Activated CD8-positive, alpha-beta memory T cell treated with anti-CD3 and anti-CD28 coated beads for 36 hours (primary cell): ENCODE measurements at regions not wholly inside any gene's neighbourhood (a gene's known extent, or its start where the extent isn't known, plus 50 kb on each side); places are given as distances from the start of the nearest gene placed in this dataset.

ENCODE experiments used
- CTCF ChIA-PET: fragments of 350-600 bp; sonication (Branson Sonifier 250); formaldehyde crosslinking; loops from one replicate; lab custom pipeline; 2021; ENCODE audit warnings: antibody characterized with exemption; lab: Charles Lee
- POLR2A ChIA-PET: fragments of 350-600 bp; sonication (Branson Sonifier 250); formaldehyde crosslinking; loops from one replicate; lab custom pipeline; 2021; ENCODE audit warnings: antibody characterized with exemption; lab: Charles Lee

DNA sequence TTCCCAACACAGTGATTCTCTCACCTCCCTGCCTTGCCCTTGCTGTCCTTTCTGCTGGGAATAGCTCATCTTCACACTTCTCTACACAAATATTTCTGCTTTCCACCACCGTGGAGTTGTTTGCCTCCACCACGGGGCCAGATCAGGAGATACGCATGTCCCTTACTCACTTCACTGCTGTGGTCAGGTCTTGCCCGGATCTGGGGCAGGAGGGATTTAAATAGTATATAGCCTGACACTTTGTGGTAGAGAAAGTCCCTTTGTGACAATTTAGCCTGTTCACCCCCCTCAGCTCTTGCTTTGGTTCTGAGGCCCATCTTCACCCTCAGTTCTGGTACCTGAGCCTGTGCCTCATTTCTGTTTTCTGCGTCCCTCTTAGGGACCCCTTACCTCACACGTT is 92.6 kb upstream of the PREP start:
- ChIA-PET POLR2A (interaction anchor here (0.6 kb wide), 1 partner anchor 153 kb away, joined by 4 read pairs; no protein-coding TSS in a partner anchor), CTCF (no interaction called here)

GRCh38 chr6:105494688-105495087 is 91.8 kb upstream of the PREP start:
- CTCF ChIA-PET, result interaction anchor here (0.7 kb wide), 1 partner anchor 84 kb away, joined by 3 read pairs; no protein-coding TSS in a partner anchor
- POLR2A ChIA-PET, result interaction anchor here (0.6 kb wide), 1 partner anchor 154 kb away, joined by 4 read pairs; no protein-coding TSS in a partner anchor

GRCh38 chr6:105493736-105494135 is 90.9 kb upstream of the PREP start:
- POLR2A ChIA-PET, result interaction anchor here (0.6 kb wide), 1 partner anchor 93 kb away, joined by 9 read pairs; no protein-coding TSS in a partner anchor

DNA sequence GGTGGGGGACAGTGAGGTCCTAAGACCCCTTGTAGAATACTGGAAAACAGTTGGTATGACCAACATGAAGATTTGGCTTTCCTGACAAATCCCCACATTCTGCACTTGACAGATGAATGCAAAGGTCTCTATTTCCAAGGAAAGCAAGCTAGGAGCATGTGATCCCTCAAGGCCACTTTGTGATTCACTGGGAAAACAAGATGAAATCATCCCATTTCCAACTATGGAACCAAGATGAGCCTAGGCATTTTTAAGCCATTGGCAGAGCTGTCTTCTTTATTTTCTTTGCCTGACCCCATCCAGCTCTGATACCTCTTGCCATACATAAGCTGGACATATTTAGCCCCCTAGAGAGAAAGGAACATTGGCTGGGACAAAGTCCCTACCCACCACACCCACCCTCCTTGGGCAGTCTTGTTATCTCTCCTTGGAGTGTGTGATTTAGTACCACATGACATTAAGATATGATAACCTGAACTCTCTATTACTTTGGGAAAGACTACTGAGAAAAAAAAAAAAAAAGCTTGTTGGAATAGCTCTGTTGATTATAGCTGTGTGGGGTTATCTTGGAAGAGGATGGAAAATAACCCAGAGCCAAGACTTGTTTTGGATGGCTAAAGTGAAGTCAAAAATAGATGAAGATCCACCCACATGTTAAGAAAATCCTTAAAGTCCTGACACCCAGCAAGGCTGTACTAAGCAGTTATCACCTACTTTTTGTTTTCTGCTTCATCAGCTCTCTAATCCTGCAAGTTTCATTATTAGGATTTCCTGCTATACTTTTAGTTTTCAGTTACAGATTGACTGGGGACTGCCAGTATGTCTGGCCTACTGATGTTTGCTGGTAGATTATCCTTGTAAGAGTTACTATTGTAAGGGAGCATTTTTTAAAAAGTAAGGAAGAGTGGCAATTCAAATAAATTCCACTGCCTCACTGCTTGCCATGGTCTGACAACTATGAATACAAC is 90.1 kb upstream of the PREP start:
- ChIA-PET CTCF (interaction anchor here (0.5 to 0.6 kb wide), 2 partner anchors 83 to 425 kb away, joined by 3 read pairs; no protein-coding TSS in a partner anchor), POLR2A (interaction anchor here (0.6 to 1.2 kb wide), 3 partner anchors 10 to 499 kb away, joined by 3 to 7 read pairs (median 3); partner anchors contain the start of gene PREP)

More at GRCh38 chr6:105493736-105494135, 90.9 kb upstream of the PREP start:
- CTCF ChIA-PET, result no interaction called here

- ChIA-PET POLR2A (no interaction called here), CTCF (no interaction called here)
These were observed 86.3 kb upstream of the PREP start for GRCh38 chr6:105489216-105489530.

DNA sequence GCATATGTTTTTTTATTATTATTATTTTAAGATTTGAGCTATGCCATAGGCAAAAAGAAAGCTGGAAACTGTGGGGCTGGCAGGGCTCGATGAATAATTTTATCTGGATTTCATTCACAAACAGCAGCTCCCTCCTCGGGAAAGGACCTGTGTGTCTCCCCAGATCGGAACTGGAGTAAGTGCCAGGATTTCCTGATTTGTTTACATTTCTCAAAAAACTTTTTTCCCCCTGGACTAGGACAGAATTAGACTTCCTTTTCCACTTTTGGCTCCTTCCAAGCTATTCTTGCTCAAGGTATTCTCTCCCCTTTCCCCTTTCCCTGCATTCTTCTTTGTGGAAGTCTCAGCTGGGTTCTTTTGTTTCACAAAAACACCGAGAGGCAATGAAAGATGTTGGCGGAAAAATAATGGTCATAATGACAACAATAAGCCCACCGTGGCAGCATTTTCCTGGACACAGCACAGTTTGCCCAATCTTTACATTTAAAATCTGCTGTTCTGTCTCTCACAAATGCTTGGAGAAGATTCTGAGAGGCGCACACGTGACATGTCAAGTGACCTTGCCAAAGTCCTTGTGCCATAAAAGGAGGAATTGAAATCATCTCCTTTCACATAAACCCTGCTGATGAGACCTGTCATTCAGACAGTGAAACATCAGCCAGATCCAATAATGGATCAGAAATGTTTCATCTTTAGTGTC is 85.8 kb upstream of the PREP start:
- ChIA-PET POLR2A (no interaction called here), CTCF (no interaction called here)

- ChIA-PET POLR2A (interaction anchor here (0.6 kb wide), 1 partner anchor 46 kb away, joined by 3 read pairs; no protein-coding TSS in a partner anchor), CTCF (interaction anchor here (0.5 to 0.7 kb wide), 4 partner anchors 14 to 493 kb away, joined by 3 read pairs; no protein-coding TSS in a partner anchor)
These were observed 84.3 kb upstream of the PREP start for GRCh38 chr6:105487040-105487790.

DNA sequence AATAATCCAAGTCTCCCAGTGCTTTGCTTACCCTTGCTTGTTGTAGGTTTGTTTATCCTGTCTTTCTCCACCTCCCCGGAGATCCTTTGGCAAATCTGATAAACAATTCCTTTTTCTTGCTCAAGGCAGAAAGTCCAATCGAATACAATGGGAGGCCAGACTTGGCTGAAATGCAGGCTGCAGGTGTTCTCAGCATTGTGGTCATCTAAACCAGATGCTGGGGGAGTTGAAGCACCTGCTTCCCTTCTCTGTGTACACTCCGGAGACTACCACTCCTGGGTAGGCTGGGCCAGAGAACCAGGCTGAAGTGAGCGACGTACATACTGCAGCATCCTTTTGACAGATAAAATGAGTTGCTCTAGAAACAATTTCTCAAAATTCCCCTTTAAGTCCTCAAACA is 82.6 kb upstream of the PREP start:
- POLR2A ChIA-PET, result no interaction called here
- CTCF ChIA-PET, result interaction anchor here (1.3 kb wide), 1 partner anchor 161 kb away, joined by 6 read pairs; no protein-coding TSS in a partner anchor

- ChIA-PET POLR2A (no interaction called here), CTCF (interaction anchor here (1.3 to 1.8 kb wide), 3 partner anchors 162 to 738 kb away, joined by 5 to 6 read pairs (median 6); no protein-coding TSS in a partner anchor)
These were observed 81.6 kb upstream of the PREP start for GRCh38 chr6:105484238-105485161.

GRCh38 chr6:105483492-105483891 is 80.6 kb upstream of the PREP start:
- ChIA-PET CTCF (interaction anchor here (0.9 to 1.8 kb wide), 4 partner anchors 51 to 739 kb away, joined by 3 to 6 read pairs (median 4); no protein-coding TSS in a partner anchor), POLR2A (interaction anchor here (0.9 kb wide), 1 partner anchor 9 kb away, joined by 3 read pairs; no protein-coding TSS in a partner anchor)

DNA sequence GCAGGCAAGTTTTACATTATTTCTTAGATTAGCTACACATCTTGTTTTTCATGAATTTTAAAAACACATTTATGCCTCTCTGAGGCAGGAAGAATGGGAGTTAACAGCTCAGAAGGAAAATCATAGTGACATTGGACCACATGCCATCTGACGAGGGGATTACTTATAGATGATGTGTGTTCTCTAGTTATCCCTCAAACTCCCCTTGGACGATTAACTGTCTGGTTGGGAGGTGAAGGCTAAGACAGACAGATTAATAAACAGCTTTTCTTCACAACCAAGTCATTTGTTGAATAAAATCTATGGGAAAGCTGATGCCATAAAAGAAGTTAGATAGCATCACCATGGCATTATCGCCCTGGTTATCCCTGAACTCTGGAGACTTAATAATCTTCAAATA is 80.0 kb upstream of the PREP start:
- POLR2A ChIA-PET, result interaction anchor here (0.7 to 0.9 kb wide), 2 partner anchors 9 to 128 kb away, joined by 3 to 4 read pairs; no protein-coding TSS in a partner anchor
- CTCF ChIA-PET, result interaction anchor here (0.7 to 1.8 kb wide), 5 partner anchors 50 to 740 kb away, joined by 3 to 6 read pairs (median 4); no protein-coding TSS in a partner anchor

DNA sequence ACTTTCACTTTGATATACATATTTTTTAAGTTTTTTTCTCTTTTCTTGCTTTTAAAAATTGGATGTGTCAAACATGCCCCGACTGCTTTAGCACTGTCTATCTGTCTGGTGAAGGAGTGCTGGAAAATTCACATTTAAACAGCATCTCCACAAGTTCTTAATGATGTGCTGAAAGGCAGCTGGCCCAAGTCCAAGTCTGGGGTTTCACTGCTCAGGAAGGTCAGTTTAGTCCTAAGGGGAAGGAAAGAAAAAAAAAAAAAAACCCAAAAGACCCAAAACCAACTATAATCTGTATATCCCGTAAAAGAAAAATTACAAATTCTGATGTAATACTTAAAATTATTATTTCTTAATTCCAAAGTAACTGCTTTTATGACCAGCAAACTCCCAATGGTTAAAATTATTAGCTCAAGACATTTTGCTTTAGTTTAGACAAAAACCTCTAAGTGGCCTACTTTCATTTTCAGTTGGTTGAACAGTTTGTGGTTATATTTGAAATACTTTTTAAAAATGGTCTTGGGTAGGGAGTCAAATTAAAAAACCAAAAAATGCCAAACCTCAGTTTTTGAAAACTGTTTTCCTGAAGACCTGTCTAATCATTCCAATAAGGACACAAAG is 79.5 kb upstream of the PREP start:
- POLR2A ChIA-PET, result interaction anchor here (0.7 kb wide), 1 partner anchor 129 kb away, joined by 4 read pairs; no protein-coding TSS in a partner anchor
- CTCF ChIA-PET, result interaction anchor here (0.7 to 1.3 kb wide), 2 partner anchors 55 to 682 kb away, joined by 3 read pairs; no protein-coding TSS in a partner anchor

DNA sequence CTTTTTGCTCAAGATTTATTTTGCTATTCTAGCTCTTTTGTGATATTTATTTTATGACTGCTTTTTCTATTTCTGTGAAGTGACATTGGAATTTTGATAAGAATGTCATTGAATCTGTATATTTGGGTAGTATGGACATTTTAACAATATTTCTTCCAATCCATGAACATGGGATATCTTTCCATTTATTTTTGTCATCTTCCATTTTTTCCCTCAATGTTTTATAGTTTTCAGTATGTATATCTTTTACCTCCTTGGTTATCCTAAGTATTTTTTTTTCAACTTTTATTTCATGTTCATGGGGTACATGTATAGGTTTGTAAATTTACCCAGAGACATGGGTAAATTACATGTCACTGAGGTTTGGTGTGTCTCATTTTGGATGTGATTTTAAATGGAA is 74.1 kb upstream of the PREP start:
- ChIA-PET CTCF (no interaction called here), POLR2A (no interaction called here)

GRCh38 chr6:105474234-105474633 is 71.4 kb upstream of the PREP start:
- ChIA-PET POLR2A (no interaction called here), CTCF (no interaction called here)

DNA sequence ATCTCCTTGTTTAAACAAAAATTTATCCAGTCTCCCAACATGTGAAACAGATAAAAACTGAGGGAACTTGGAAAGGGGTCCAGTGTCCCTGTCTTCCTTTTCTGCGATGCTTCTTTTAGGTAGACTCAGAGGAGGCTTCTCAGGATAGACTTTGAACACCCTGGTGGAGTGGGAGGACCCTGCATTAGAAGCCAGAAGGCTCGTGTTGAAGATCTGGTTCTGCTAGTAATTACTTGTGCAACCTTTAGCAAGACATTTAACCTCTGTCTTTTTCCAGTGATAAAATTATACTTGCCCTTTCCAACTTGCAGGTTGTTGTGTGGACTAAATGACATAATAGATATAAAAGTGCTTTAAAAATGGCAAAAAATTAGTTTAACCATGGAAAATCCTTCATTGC is 67.1 kb upstream of the PREP start:
- CTCF ChIA-PET, result no interaction called here
- POLR2A ChIA-PET, result no interaction called here

GRCh38 chr6:105468850-105469249 is 66.0 kb upstream of the PREP start:
- CTCF ChIA-PET, result no interaction called here
- POLR2A ChIA-PET, result interaction anchor here (0.8 kb wide), 1 partner anchor 178 kb away, joined by 3 read pairs; no protein-coding TSS in a partner anchor

DNA sequence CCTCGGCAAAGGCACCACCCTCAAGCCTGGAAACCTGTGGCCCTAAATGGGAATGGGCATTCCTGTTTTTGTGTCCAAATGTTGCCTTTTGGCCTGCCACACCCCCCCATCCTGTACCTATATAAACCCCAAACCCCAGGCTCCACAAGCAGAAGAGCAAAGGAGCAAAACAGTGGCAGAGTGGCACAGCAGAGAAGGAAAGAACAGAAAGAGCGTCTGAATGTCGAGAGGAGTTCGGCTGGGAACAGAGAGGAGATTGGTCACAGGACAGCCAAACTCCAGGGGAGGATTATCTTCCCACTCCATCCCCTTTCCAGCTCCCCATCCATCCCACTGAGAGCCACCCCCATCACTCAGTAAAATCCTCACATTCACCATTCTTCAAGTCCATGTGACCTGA is 58.0 kb upstream of the PREP start:
- ChIA-PET POLR2A (no interaction called here), CTCF (no interaction called here)
